ENCODE measurements at regions not wholly inside any gene's neighbourhood (a gene's known extent, or its start where the extent isn't known, plus 50 kb on each side); places are given as distances from the start of the nearest gene placed in this dataset.
"Not testable (repeated sequence)": the region's sequence is repeated elsewhere in the genome, so short reads cannot be mapped to it uniquely, and the experiment has no call there.

GRCh38 chr11:97092823-97093222, 703.0 kb downstream of the JRKL start:
- no peaks in the 10 kb centered on the region for H3K9me3 ChIP-seq
- H3K27me3 ChIP-seq, result no peaks in the 10 kb centered on the region
- H3K27ac ChIP-seq, result no peak overlapping the region
- TF ChIP-seq CTCF (IDR thresholded peaks at IDR 0.05) (no peak), POLR2AphosphoS5 (IDR thresholded peaks at IDR 0.05) (no peak), EP300 (IDR thresholded peaks at IDR 0.05; ENCODE audit: low read depth) (no peak), POLR2A (IDR thresholded peaks at IDR 0.05) (no peak)
- H3K4me1 ChIP-seq, result no peaks in the 10 kb centered on the region
- WGBS, 2 donors (ENCODE audit: low coverage in 1 of 2), result 81 to 90% methylated on average over 1 of the region's 1 CpG
- no peak for DNase-seq
- no peaks in the 10 kb centered on the region for H3K36me3 ChIP-seq
- no peak overlapping the region for H3K4me3 ChIP-seq
- intact Hi-C loops (cut with DNase I; ENCODE audit: low total_unique reads) (no loop called here), in situ Hi-C loops (cut with MboI; ENCODE audit: low pct_ligation_motif_present in 1 of 4, low pct_unique_long_range_greater_than_20kb in 1 of 4, low sequenced_read_pairs in 3 of 4) (no loop called here)

- H3K27ac ChIP-seq; intact Hi-C loops (cut with DNase I; ENCODE audit: low total_unique reads); H3K9me3 ChIP-seq; H3K27me3 ChIP-seq; in situ Hi-C loops (cut with MboI; ENCODE audit: low pct_ligation_motif_present in 1 of 4, low pct_unique_long_range_greater_than_20kb in 1 of 4, low sequenced_read_pairs in 3 of 4); DNase-seq; H3K4me1 ChIP-seq; H3K4me3 ChIP-seq; H3K36me3 ChIP-seq: not testable (repeated sequence)
- WGBS, 2 donors (ENCODE audit: low coverage in 1 of 2), result 83% methylated on average over 3 of the region's 3 CpGs; no CpG with 5 or more reads in 1 of the 2 donors
These were observed 712.4 kb downstream of the JRKL start for GRCh38 chr11:97102180-97102579.

GRCh38 chr11:97107604-97108003, 717.8 kb downstream of the JRKL start:
- Histone ChIP-seq H3K4me1 (no peaks in the 10 kb centered on the region), H3K36me3 (no peaks in the 10 kb centered on the region), H3K27ac (no peak overlapping the region), H3K27me3 (no peaks in the 10 kb centered on the region), H3K9me3 (no peaks in the 10 kb centered on the region), H3K4me3 (no peak overlapping the region)
- no peak for DNase-seq
- intact Hi-C loops (cut with DNase I; ENCODE audit: low total_unique reads), result no loop called here
- TF ChIP-seq CTCF (IDR thresholded peaks at IDR 0.05), result no peak
- TF ChIP-seq POLR2AphosphoS5 (IDR thresholded peaks at IDR 0.05), result no peak
- no peak for TF ChIP-seq POLR2A (IDR thresholded peaks at IDR 0.05)
- TF ChIP-seq EP300 (IDR thresholded peaks at IDR 0.05; ENCODE audit: low read depth), result no peak
- in situ Hi-C loops (cut with MboI; ENCODE audit: low pct_ligation_motif_present in 1 of 4, low pct_unique_long_range_greater_than_20kb in 1 of 4, low sequenced_read_pairs in 3 of 4), result no loop called here

- in situ Hi-C loops (cut with MboI; ENCODE audit: low pct_ligation_motif_present in 1 of 4, low pct_unique_long_range_greater_than_20kb in 1 of 4, low sequenced_read_pairs in 3 of 4), result no loop called here
- H3K27ac ChIP-seq, result no peak overlapping the region
These were observed 719.3 kb downstream of the JRKL start for GRCh38 chr11:97109078-97109477.

More at GRCh38 chr11:97109078-97109477, 719.3 kb downstream of the JRKL start:
- Histone ChIP-seq H3K36me3 (no peaks in the 10 kb centered on the region), H3K9me3 (no peaks in the 10 kb centered on the region), H3K4me3 (no peak overlapping the region), H3K4me1 (no peaks in the 10 kb centered on the region), H3K27me3 (no peaks in the 10 kb centered on the region)
- no peak for DNase-seq
- 44 to 53% methylated on average over 1 of the region's 1 CpG for WGBS, 2 donors (ENCODE audit: low coverage in 1 of 2)
- no peak for TF ChIP-seq POLR2A (IDR thresholded peaks at IDR 0.05)
- TF ChIP-seq POLR2AphosphoS5 (IDR thresholded peaks at IDR 0.05), result no peak
- TF ChIP-seq EP300 (IDR thresholded peaks at IDR 0.05; ENCODE audit: low read depth), result no peak
- no peak for TF ChIP-seq CTCF (IDR thresholded peaks at IDR 0.05)
- intact Hi-C loops (cut with DNase I; ENCODE audit: low total_unique reads), result no loop called here
